Body of pancreas (tissue), 4 donors: ENCODE measurements at regions not wholly inside any gene's neighbourhood (a gene's known extent, or its start where the extent isn't known, plus 50 kb on each side); places are given as distances from the start of the nearest gene placed in this dataset.

Experiments
- CTCF ChIP-seq, 7 experiments: fragments of 450-650 bp in 4 of 7; fragments of 200-600 bp in 3 of 7; sonication (generic) in 3 of 7; IDR thresholded peaks; one replicate each; pipeline ENCODE4 v1.5.1; 2016 to 2019; ENCODE audit warnings: antibody characterized with exemption in 7 of 7
- POLR2A ChIP-seq, 3 donors: fragments of 450-650 bp; IDR thresholded peaks; one replicate each; pipeline ENCODE4 v1.6.1; 2016; ENCODE audit warnings: antibody characterized with exemption in 3 of 3, mild to moderate bottlenecking in 2 of 3

GRCh38 chr11:37973941-37974340, 1375.9 kb upstream of the RAG2 start:
- TF ChIP-seq CTCF (IDR thresholded peaks at IDR 0.05) (no peak), POLR2A (IDR thresholded peaks at IDR 0.05) (no peak)
